Stomach (tissue), 8 donors: ENCODE measurements at regions not wholly inside any gene's neighbourhood (a gene's known extent, or its start where the extent isn't known, plus 50 kb on each side); places are given as distances from the start of the nearest gene placed in this dataset.

Experiments used
- DNase-seq, 2 donors: peaks; one replicate each; pipeline versions ENCODE4 v3.0.0 to v3.0.0-alpha.2; 2013 to 2019
- H3K27ac ChIP-seq, 5 donors: fragments of 200-600 bp in 4 of 5; sonication (generic) in 4 of 5; one replicate each; pipeline ENCODE4 v1.5.1; 2013 to 2019; ENCODE audit warnings: mild to moderate bottlenecking in 1 of 5, moderate library complexity in 1 of 5
- H3K27me3 ChIP-seq, 3 donors: fragments of 200-600 bp; sonication (generic); one replicate each; pipeline ENCODE4 v1.5.1; 2017 to 2019; ENCODE audit warnings: mixed run types in 1 of 3
- H3K36me3 ChIP-seq, 4 donors: fragments of 200-600 bp; sonication (generic); 1 replicate in 3 of 4; 2 replicates in 1 of 4; pipeline ENCODE4 v1.5.1; 2016 to 2019
- H3K4me1 ChIP-seq, 4 donors: fragments of 200-600 bp; sonication (generic); one replicate each; pipeline ENCODE4 v1.5.1; 2016 to 2019
- H3K4me3 ChIP-seq, 4 donors: fragments of 200-600 bp; sonication (generic) in 3 of 4; one replicate each; pipeline ENCODE4 v1.5.1; 2016 to 2019; ENCODE audit warnings: mild to moderate bottlenecking in 1 of 4
- H3K9me3 ChIP-seq, 4 donors: fragments of 200-600 bp; sonication (generic); one replicate each; pipeline ENCODE4 v1.5.1; 2016 to 2019
- EP300 ChIP-seq: sonication (generic); formaldehyde crosslinking; IDR thresholded peaks from one replicate; pipeline ENCODE4 v1.6.1; 2017; ENCODE audit warnings: antibody characterized with exemption
- POLR2A ChIP-seq, 4 donors: fragments of 450-650 bp; IDR thresholded peaks; one replicate each; pipeline ENCODE4 v1.6.1; 2016; ENCODE audit warnings: antibody characterized with exemption in 4 of 4, control low read depth in 2 of 4, mild to moderate bottlenecking in 1 of 4, moderate library complexity in 1 of 4
- POLR2AphosphoS5 ChIP-seq, 3 donors: sonication (generic); formaldehyde crosslinking; IDR thresholded peaks; one replicate each; pipeline ENCODE4 v1.6.1; 2016; ENCODE audit warnings: antibody characterized with exemption in 3 of 3
- WGBS, 5 donors: extraction: QIAGEN DNeasy Blood & Tissue Kit in 3 of 5; methylation state at CpG; one replicate each; pipeline versions ENCODE4 v1.1.5 to v1.1.7; 2013 to 2018; 5-methylcytosine and 5-hydroxymethylcytosine counted together
- intact Hi-C: fragments of 100-400 bp; cut with DNase I; formaldehyde crosslinking; loops from one replicate; pipeline ENCODE4 v1.15.1; 2023; ENCODE audit warnings: low total_unique reads
- TF ChIP-seq, protein P1 (sequence below), 7 experiments: fragments of 450-650 bp in 4 of 7; fragments of 200-600 bp in 3 of 7; sonication (generic) in 3 of 7; IDR thresholded peaks; one replicate each; pipeline ENCODE4 v1.5.1; 2016 to 2019; ENCODE audit warnings: antibody characterized with exemption in 7 of 7, control low read depth in 2 of 7, mild to moderate bottlenecking in 1 of 7
- donor health status: healthy with polysubstance abuse.
- donor health status: Bipolar disorder and iron deficiency.
- donor health status: healthy.

DNA sequence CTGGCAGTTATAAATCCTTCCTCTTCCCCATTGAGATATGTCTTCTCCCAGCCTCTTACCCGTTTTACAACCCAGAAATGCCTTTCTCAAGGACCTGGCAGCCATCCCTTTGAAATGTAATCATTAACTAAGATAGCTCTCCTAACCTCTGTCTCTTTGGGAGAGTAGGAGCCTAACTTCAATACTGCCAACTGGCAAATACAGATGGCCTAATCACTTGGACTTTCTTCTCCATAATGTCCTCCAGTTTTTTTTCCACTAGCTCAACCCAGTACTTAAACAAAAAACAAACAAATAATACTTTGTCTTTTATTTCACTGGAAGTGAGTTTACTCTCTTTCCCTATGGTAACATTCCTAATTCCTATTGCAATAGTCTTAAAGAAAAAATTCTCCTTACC lies 1391.1 kb downstream of the SUCLG1 start:
- Histone ChIP-seq H3K27ac (no peak overlapping the region), H3K4me1 (no peaks in the 10 kb centered on the region), H3K9me3 (no peaks in the 10 kb centered on the region), H3K27me3 (no peaks in the 10 kb centered on the region), H3K36me3 (no peaks in the 10 kb centered on the region), H3K4me3 (no peak overlapping the region)
- 5 to 32% (median 15%) methylated on average over 1 of the region's 1 CpG for WGBS, 5 donors
- intact Hi-C loops: no loop called here
- DNase-seq: no peak
- TF ChIP-seq EP300 (no peak), POLR2AphosphoS5 (IDR thresholded peaks at IDR 0.05) (no peak), POLR2A (IDR thresholded peaks at IDR 0.05) (no peak)
- TF ChIP-seq, protein P1, sequence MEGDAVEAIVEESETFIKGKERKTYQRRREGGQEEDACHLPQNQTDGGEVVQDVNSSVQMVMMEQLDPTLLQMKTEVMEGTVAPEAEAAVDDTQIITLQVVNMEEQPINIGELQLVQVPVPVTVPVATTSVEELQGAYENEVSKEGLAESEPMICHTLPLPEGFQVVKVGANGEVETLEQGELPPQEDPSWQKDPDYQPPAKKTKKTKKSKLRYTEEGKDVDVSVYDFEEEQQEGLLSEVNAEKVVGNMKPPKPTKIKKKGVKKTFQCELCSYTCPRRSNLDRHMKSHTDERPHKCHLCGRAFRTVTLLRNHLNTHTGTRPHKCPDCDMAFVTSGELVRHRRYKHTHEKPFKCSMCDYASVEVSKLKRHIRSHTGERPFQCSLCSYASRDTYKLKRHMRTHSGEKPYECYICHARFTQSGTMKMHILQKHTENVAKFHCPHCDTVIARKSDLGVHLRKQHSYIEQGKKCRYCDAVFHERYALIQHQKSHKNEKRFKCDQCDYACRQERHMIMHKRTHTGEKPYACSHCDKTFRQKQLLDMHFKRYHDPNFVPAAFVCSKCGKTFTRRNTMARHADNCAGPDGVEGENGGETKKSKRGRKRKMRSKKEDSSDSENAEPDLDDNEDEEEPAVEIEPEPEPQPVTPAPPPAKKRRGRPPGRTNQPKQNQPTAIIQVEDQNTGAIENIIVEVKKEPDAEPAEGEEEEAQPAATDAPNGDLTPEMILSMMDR (IDR thresholded peaks at IDR 0.05): no peak

- Histone ChIP-seq H3K27me3 (no peaks in the 10 kb centered on the region), H3K4me3 (no peak overlapping the region), H3K36me3 (no peaks in the 10 kb centered on the region), H3K4me1 (no peaks in the 10 kb centered on the region), H3K27ac (no peak overlapping the region), H3K9me3 (peaks cover 0 to 1% (median under 1%) of the 10 kb centered on the region in 4 donors)
- no peak for DNase-seq
- TF ChIP-seq POLR2AphosphoS5 (IDR thresholded peaks at IDR 0.05) (no peak), EP300 (no peak)
- 36 to 61% (median 54%) methylated on average over 1 of the region's 1 CpG for WGBS, 5 donors
- intact Hi-C loops: no loop called here
Measured at GRCh38 chr2:83063933-83064332, 1395.1 kb downstream of the SUCLG1 start.

GRCh38 chr2:83063511-83063910 lies 1395.6 kb downstream of the SUCLG1 start:
- Histone ChIP-seq H3K27ac (no peak overlapping the region), H3K9me3 (peaks cover 0 to 5% (median 2%) of the 10 kb centered on the region in 4 donors), H3K4me1 (no peaks in the 10 kb centered on the region), H3K4me3 (no peak overlapping the region), H3K27me3 (no peaks in the 10 kb centered on the region), H3K36me3 (no peaks in the 10 kb centered on the region)
- intact Hi-C loops: no loop called here
- WGBS, 5 donors: 75 to 91% (median 87%) methylated on average over 5 of the region's 5 CpGs
- TF ChIP-seq POLR2A (IDR thresholded peaks at IDR 0.05): no peak
- no peak for DNase-seq

GRCh38 chr2:83058683-83059082 lies 1400.4 kb downstream of the SUCLG1 start:
- intact Hi-C loops: no loop called here
- no peak for TF ChIP-seq POLR2A (IDR thresholded peaks at IDR 0.05)
- TF ChIP-seq POLR2AphosphoS5 (IDR thresholded peaks at IDR 0.05): no peak
- no peak for TF ChIP-seq EP300
- TF ChIP-seq, protein P1 (IDR thresholded peaks at IDR 0.05): no peak
- H3K27me3 ChIP-seq: no peaks in the 10 kb centered on the region
- H3K4me3 ChIP-seq: no peak overlapping the region
- peaks cover 0 to 16% (median 5%) of the 10 kb centered on the region in 4 donors for H3K9me3 ChIP-seq
- H3K27ac ChIP-seq: no peak overlapping the region
- H3K4me1 ChIP-seq: no peaks in the 10 kb centered on the region
- WGBS, 5 donors: 50 to 76% (median 65%) methylated on average over 2 of the region's 2 CpGs
- H3K36me3 ChIP-seq: no peaks in the 10 kb centered on the region
- DNase-seq: no peak

GRCh38 chr2:83055376-83056010 lies 1403.6 kb downstream of the SUCLG1 start:
- TF ChIP-seq POLR2AphosphoS5 (IDR thresholded peaks at IDR 0.05): no peak
- TF ChIP-seq EP300: no peak
- no peak for TF ChIP-seq POLR2A (IDR thresholded peaks at IDR 0.05)
- TF ChIP-seq, protein P1 (IDR thresholded peaks at IDR 0.05): no peak
- Histone ChIP-seq H3K36me3 (no peaks in the 10 kb centered on the region), H3K27me3 (no peaks in the 10 kb centered on the region), H3K4me1 (no peaks in the 10 kb centered on the region), H3K27ac (no peak overlapping the region), H3K4me3 (no peak overlapping the region), H3K9me3 (peaks cover 0 to 16% (median 5%) of the 10 kb centered on the region in 4 donors)
- no peak for DNase-seq
- intact Hi-C loops: no loop called here
- WGBS, 5 donors: 19 to 43% (median 33%) methylated on average over 1 of the region's 1 CpG
